ENCODE measurements at regions not wholly inside any gene's neighbourhood (a gene's known extent, or its start where the extent isn't known, plus 50 kb on each side); places are given as distances from the start of the nearest gene placed in this dataset.

DNA sequence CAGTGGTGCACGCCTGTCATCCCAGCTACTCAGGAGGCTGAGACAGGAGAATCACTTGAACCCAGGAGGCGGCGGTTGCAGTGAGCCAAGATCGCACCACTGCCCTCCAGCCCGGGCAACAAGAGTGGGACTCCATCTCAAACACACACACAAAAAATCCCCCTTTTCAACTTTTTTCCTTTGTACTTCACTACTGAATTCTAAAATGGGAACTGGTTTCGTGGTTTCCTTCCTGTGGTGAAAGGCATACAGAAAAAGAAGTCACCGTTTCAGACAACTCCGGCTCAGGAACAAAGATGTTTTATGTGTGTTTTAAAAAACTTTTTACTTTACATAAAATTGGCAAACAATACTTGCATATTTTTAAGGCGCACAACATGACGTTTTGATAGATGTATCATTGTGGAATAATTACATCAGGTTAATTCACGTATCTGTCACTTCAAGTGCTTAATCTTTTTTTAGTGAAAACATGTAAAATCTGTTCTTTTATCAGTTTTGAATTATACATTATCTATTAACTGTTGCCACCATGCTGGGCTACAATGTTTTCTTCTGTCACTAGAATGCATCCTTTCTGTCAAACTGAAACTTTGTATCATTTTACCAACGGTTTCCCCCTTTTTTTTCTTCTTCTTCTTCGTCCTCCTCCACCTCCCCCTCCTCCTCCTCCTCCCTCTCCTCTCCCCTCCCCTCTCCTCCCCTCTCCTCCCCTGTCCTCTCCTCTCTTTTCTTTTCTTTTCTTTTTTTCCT, 186.0 kb downstream of the CRLF2 start (continued):
- TF ChIP-seq ETV6 (conservative IDR thresholded peaks at IDR 0.05 in 1 of 2, IDR thresholded peaks at IDR 0.05 in 1 of 2; ENCODE audit: borderline replicate concordance in 1 of 2, low read depth in 1 of 2) (peak in 1 of 2 experiments; percentile 82; a peak in 2 of 4 replicates), MEF2A (IDR thresholded peaks at IDR 0.05; ENCODE audit: insufficient read depth, low read depth, low read length) (peak; percentile 94), CEBPB (IDR thresholded peaks at IDR 0.05; ENCODE audit: borderline replicate concordance in 1 of 2, low read depth in 2 of 2, low read length in 2 of 2) (no peak), IKZF1 (conservative IDR thresholded peaks at IDR 0.05) (peak; percentile 28; the same call in 1 of the 2 replicates), FOXM1 (IDR thresholded peaks at IDR 0.05; ENCODE audit: low read depth, low read length) (peak; percentile 67; the same call in 1 of the 2 replicates), SP1 (IDR thresholded peaks at IDR 0.05; ENCODE audit: low read depth, low read length) (peak; percentile 37), ATF7 (IDR thresholded peaks at IDR 0.05; ENCODE audit: low read depth) (peak; percentile 22; the same call in 1 of the 2 replicates), POLR2AphosphoS5 (IDR thresholded peaks at IDR 0.05; ENCODE audit: low read length) (no peak), CREM (IDR thresholded peaks at IDR 0.05; ENCODE audit: low read depth) (peak; percentile 63; the same call in 1 of the 2 replicates), CBFB (IDR thresholded peaks at IDR 0.05; ENCODE audit: low read depth) (peak; percentile 69; the same call in 1 of the 2 replicates), POU2F2 (IDR thresholded peaks at IDR 0.05; ENCODE audit: borderline replicate concordance, low read depth, low read length) (no peak), BCL11A (IDR thresholded peaks at IDR 0.05; ENCODE audit: low read depth, low read length) (peak; percentile 59), SPI1 (IDR thresholded peaks at IDR 0.05; ENCODE audit: borderline replicate concordance, insufficient read depth, low read depth, low read length) (peak; percentile 73), EED (IDR thresholded peaks at IDR 0.05; ENCODE audit: low read depth) (peak; percentile 48; the same call in 1 of the 2 replicates), PAX5 (IDR thresholded peaks at IDR 0.05; ENCODE audit: borderline replicate concordance, low read depth, low read length) (0 out of 2 replicates have a peak, but pooled peaks have one; percentile 17), SMC3 (IDR thresholded peaks at IDR 0.05; ENCODE audit: borderline replicate concordance, low read length) (no peak), CBX5 (IDR thresholded peaks at IDR 0.05; ENCODE audit: low read depth) (peak; percentile 42; the same call in 1 of the 2 replicates), DPF2 (IDR thresholded peaks at IDR 0.05) (peak; percentile 61; the same call in 1 of the 2 replicates), NBN (IDR thresholded peaks at IDR 0.05) (peak; percentile 56; the same call in 1 of the 2 replicates), ASH2L (IDR thresholded peaks at IDR 0.05; ENCODE audit: borderline replicate concordance, low read depth) (peak; percentile 61; the same call in 1 of the 2 replicates), TARDBP (IDR thresholded peaks at IDR 0.05; ENCODE audit: borderline replicate concordance) (no peak)
- TF ChIP-seq, protein P1, sequence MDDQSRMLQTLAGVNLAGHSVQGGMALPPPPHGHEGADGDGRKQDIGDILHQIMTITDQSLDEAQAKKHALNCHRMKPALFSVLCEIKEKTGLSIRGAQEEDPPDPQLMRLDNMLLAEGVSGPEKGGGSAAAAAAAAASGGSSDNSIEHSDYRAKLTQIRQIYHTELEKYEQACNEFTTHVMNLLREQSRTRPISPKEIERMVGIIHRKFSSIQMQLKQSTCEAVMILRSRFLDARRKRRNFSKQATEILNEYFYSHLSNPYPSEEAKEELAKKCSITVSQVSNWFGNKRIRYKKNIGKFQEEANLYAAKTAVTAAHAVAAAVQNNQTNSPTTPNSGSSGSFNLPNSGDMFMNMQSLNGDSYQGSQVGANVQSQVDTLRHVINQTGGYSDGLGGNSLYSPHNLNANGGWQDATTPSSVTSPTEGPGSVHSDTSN (IDR thresholded peaks at IDR 0.05; ENCODE audit: insufficient replicate concordance, low read depth, low read length), result no peak
- TF ChIP-seq, protein P2, sequence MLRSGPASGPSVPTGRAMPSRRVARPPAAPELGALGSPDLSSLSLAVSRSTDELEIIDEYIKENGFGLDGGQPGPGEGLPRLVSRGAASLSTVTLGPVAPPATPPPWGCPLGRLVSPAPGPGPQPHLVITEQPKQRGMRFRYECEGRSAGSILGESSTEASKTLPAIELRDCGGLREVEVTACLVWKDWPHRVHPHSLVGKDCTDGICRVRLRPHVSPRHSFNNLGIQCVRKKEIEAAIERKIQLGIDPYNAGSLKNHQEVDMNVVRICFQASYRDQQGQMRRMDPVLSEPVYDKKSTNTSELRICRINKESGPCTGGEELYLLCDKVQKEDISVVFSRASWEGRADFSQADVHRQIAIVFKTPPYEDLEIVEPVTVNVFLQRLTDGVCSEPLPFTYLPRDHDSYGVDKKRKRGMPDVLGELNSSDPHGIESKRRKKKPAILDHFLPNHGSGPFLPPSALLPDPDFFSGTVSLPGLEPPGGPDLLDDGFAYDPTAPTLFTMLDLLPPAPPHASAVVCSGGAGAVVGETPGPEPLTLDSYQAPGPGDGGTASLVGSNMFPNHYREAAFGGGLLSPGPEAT (IDR thresholded peaks at IDR 0.05; ENCODE audit: low read depth), result peak; percentile 76
- TF ChIP-seq, protein P3, sequence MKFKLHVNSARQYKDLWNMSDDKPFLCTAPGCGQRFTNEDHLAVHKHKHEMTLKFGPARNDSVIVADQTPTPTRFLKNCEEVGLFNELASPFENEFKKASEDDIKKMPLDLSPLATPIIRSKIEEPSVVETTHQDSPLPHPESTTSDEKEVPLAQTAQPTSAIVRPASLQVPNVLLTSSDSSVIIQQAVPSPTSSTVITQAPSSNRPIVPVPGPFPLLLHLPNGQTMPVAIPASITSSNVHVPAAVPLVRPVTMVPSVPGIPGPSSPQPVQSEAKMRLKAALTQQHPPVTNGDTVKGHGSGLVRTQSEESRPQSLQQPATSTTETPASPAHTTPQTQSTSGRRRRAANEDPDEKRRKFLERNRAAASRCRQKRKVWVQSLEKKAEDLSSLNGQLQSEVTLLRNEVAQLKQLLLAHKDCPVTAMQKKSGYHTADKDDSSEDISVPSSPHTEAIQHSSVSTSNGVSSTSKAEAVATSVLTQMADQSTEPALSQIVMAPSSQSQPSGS (IDR thresholded peaks at IDR 0.05; ENCODE audit: low read length), result peak; percentile 59; the same call in 1 of the 2 replicates
